ENCODE measurements at regions not wholly inside any gene's neighbourhood (a gene's known extent, or its start where the extent isn't known, plus 50 kb on each side); places are given as distances from the start of the nearest gene placed in this dataset.

DNA sequence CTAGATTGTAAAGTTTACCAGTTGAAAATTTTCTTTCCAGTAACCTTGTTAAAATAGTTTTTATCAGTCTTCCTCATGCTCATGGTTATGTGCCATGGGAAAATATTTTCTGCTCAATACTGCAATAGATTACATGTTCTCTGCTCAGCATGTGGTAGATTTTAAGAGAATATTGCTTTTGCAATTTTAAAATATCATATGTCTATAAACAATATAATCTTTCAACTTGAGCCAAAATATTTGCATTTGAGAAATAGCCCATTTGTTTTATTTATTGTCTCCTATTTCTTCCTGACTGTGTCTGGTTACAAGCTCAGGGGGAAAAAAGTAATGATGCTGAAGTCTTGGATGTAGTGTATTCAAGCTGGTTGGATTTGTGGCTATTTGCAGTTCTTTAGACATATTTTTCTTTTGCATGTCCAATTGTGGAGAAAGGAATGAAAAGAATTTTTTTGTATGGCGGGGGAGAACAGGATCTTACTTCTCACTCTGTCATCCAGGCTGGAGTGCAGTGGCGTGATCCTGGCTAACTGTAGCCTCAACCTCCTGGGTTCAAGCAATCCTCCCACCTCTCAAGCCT is 342.6 kb upstream of the NAV3 start:
- TF ChIP-seq, protein P1, sequence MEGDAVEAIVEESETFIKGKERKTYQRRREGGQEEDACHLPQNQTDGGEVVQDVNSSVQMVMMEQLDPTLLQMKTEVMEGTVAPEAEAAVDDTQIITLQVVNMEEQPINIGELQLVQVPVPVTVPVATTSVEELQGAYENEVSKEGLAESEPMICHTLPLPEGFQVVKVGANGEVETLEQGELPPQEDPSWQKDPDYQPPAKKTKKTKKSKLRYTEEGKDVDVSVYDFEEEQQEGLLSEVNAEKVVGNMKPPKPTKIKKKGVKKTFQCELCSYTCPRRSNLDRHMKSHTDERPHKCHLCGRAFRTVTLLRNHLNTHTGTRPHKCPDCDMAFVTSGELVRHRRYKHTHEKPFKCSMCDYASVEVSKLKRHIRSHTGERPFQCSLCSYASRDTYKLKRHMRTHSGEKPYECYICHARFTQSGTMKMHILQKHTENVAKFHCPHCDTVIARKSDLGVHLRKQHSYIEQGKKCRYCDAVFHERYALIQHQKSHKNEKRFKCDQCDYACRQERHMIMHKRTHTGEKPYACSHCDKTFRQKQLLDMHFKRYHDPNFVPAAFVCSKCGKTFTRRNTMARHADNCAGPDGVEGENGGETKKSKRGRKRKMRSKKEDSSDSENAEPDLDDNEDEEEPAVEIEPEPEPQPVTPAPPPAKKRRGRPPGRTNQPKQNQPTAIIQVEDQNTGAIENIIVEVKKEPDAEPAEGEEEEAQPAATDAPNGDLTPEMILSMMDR (IDR thresholded peaks at IDR 0.05; ENCODE audit: low read depth, low read length) = no peak
- H3K4me3 ChIP-seq (replicated peaks in 1 of 2; ENCODE audit: low read depth in 2 of 2, low read length in 2 of 2) = no peak overlapping the region
- peak; percentile 0 to 10 for DNase-seq (ENCODE audit: low read depth in 2 of 2)

DNA sequence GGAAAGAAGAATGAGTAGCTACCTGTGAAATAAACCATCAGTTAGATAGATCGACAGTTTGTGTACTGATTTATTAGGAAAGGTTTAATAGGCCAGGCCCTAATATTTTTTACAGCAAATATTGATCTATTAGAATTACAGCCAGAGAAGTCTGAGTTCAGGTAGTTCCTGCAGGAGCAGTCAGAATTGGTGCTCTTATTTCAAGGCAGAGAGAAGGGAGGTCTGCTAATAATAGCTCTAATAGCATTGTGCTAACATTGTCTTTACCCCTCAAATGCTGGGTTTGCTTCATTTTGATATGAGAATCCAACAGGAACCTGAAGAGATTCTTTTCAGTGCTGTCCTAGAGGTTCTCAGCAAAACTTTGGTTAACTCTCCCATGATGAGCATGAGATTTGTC is 343.8 kb upstream of the NAV3 start:
- TF ChIP-seq, protein P1 (IDR thresholded peaks at IDR 0.05; ENCODE audit: low read depth, low read length) = no peak
- DNase-seq (ENCODE audit: low read depth in 2 of 2) = no peak
- no peak overlapping the region for H3K4me3 ChIP-seq (replicated peaks in 1 of 2; ENCODE audit: low read depth in 2 of 2, low read length in 2 of 2)

DNA sequence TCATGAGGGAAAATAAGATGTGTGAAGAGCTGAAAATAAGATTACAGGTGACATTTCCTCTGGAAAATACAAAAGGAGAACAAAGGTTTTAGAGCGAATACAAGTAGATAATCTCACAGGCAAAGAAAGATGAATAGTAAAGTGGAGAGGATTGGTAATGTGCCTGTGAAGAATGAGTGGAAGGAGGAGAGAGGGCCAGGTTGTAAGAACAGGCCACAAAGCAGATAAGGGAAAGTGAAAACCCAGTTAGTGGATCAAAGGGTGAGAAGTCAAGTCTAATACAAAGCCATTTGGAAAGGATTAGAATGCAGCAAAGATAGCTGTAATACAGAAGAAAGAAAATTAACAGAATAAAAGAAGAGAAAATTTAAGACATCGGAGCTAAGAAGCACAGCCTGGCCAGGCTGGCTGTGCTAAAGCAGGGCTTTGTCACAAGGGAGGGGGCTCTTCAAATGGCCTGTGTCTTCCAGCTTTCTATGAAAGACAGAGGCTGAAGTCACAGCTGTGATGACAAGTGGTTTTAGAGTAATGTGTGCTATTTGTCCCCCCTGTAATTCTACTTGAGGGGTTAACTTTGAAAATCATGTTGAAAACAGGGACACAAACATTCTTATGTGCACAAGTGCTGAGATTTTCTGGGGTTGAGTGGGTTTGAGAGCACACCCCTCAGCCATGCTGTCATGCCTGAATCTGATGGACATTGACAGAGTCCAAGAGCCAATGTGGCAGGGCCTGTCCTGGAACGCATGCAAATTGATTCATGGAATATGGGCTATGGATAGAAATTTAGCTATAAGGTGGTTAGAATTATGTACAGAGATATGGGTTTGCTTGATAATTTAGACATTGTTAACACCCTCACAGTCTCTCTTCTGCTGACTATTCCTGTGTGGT is 344.5 kb upstream of the NAV3 start:
- H3K4me3 ChIP-seq (replicated peaks in 1 of 2; ENCODE audit: low read depth in 2 of 2, low read length in 2 of 2) = no peak overlapping the region
- TF ChIP-seq, protein P1 (IDR thresholded peaks at IDR 0.05; ENCODE audit: low read depth, low read length) = no peak
- no peak for DNase-seq (ENCODE audit: low read depth in 2 of 2)

DNA sequence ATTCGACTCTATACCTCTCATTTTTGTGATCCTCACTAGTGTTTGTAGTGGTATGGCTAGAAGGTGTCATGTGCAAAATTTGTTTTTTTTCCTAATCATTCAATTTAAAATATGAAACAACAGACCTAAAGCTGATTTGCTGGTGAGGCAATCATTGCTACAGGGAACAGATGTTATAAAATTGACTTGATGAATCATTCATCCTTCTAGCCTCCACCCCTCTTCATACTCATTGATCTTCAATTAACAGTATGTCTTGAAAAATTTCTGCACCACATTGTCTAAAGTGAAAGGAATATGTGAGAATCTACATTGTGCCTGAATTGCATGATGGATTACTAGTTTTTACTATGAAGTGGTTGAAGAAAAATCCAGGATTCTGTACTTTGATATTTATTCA is 349.0 kb upstream of the NAV3 start:
- DNase-seq (ENCODE audit: low read depth in 2 of 2) = no peak

DNA sequence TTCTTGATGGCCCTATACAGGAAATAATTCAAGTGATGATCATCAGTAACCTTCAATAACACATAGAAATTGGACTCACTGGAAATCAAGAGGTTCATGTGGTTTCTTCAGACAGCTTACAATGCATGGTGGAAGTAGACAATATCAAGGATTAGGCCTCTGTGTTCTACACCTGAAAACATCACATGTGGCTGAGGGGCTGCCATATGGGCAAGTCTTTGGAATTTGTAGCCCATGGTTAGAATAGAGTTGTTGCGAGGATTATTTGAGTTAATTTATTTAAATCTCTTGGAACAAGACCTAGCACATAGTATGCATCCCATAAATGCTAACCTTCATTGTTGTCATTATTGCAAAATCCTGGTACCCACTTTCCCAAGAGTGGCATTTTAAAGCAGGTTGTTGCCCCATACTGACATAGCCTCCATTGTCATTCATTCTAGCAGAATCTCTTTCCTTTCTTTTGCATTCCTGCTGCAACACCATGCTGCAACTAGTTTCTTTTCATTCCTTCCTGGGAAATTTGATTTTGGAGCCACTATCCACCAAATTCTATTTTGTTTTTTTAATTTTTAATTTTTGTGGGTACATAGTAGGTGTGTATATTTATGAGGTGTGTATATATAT is 352.7 kb upstream of the NAV3 start:
- DNase-seq (ENCODE audit: low read depth in 2 of 2) = no peak
- no peak overlapping the region for H3K4me3 ChIP-seq (replicated peaks in 1 of 2; ENCODE audit: low read depth in 2 of 2, low read length in 2 of 2)
- TF ChIP-seq, protein P1 (IDR thresholded peaks at IDR 0.05; ENCODE audit: low read depth, low read length) = no peak

More for the DNA sequence above, 349.0 kb upstream of the NAV3 start:
- no peak overlapping the region for H3K4me3 ChIP-seq (replicated peaks in 1 of 2; ENCODE audit: low read depth in 2 of 2, low read length in 2 of 2)
- TF ChIP-seq, protein P1 (IDR thresholded peaks at IDR 0.05; ENCODE audit: low read depth, low read length) = no peak

DNA sequence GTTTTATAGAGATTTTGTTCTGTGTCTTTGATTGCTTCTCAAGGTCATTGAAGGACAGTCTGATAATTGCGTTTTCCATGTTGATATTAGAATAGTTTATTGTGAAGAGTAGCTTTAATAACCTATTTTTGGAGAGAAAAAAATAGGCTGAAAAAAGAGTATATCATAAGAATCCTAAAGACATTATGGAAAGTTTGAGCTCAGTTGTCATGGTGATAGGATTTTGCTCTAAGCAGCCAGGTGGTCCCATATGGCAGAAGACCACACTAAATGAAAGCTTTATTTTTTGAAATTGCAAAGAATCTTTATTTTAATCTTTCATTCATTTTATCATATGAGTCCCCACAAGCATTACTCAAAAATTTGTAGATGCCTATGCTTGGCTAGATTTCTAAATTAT is 358.9 kb upstream of the NAV3 start:
- no peak for DNase-seq (ENCODE audit: low read depth in 2 of 2)
- no peak overlapping the region for H3K4me3 ChIP-seq (replicated peaks in 1 of 2; ENCODE audit: low read depth in 2 of 2, low read length in 2 of 2)
- TF ChIP-seq, protein P1 (IDR thresholded peaks at IDR 0.05; ENCODE audit: low read depth, low read length) = no peak
